Aorta (tissue), 5 donors: ENCODE measurements at regions not wholly inside any gene's neighbourhood (a gene's known extent, or its start where the extent isn't known, plus 50 kb on each side); places are given as distances from the start of the nearest gene placed in this dataset.

Experiments used
- ATAC-seq: fragments of 200-7000 bp; cut with Tn5 transposase; one replicate; pipeline ENCODE4 v1.9.1; 2022; ENCODE audit warnings: moderate library complexity; ENCODE audit not compliant: low FRiP score
- DNase-seq, 2 donors: peaks; one replicate each; pipeline ENCODE4 v3.0.0-alpha.2; 2020
- H3K27ac ChIP-seq, 2 donors: one replicate each; pipeline ENCODE4 v1.5.1; 2013; ENCODE audit warnings: low read length in 2 of 2, mild to moderate bottlenecking in 2 of 2, moderate library complexity in 2 of 2, control low read depth in 1 of 2, inconsistent platforms in 1 of 2, low read depth in 1 of 2
- H3K27me3 ChIP-seq, 2 donors: one replicate each; pipeline ENCODE4 v1.6.1; 2013; ENCODE audit warnings: control low read depth in 1 of 2, low read length in 1 of 2, mild to moderate bottlenecking in 1 of 2, moderate library complexity in 1 of 2; ENCODE audit not compliant: insufficient read depth in 2 of 2, control insufficient read depth in 1 of 2
- H3K36me3 ChIP-seq, 2 donors: one replicate each; pipeline ENCODE4 v1.6.1; 2013; ENCODE audit warnings: control low read depth in 1 of 2, low read length in 1 of 2, mild to moderate bottlenecking in 1 of 2; ENCODE audit not compliant: insufficient read depth in 2 of 2, control insufficient read depth in 1 of 2
- H3K4me1 ChIP-seq, 2 donors: one replicate each; pipeline ENCODE4 v1.6.1; 2013; ENCODE audit warnings: low read length in 2 of 2, control low read depth in 1 of 2, mild to moderate bottlenecking in 1 of 2, moderate library complexity in 1 of 2; ENCODE audit not compliant: insufficient read depth in 2 of 2, control insufficient read depth in 1 of 2
- H3K4me3 ChIP-seq, 2 donors: one replicate each; pipeline ENCODE4 v1.5.1; 2013; ENCODE audit warnings: low read length in 2 of 2, control low read depth in 1 of 2, mild to moderate bottlenecking in 1 of 2
- H3K9me3 ChIP-seq: one replicate; pipeline ENCODE4 v1.6.1; 2013; ENCODE audit warnings: mild to moderate bottlenecking, low read length; ENCODE audit not compliant: control insufficient read depth
- WGBS, 2 donors: extraction: QIAGEN DNeasy Blood & Tissue Kit; methylation state at CpG; one replicate each; pipeline ENCODE4 v1.1.7; 2013; 5-methylcytosine and 5-hydroxymethylcytosine counted together
- intact Hi-C, 2 donors: fragments of 100-400 bp; cut with DNase I; formaldehyde crosslinking; loops; one replicate each; pipeline versions ENCODE4 v1.14.2 to v1.15.0; 2022
- donor health status: healthy with polysubstance abuse.
- donor health status: Bipolar disorder and iron deficiency.
- donor health status: DM: no; HTN: no; CAD: no.
- donor health status: DM: no; HTN: no; CAD: no.
- donor health status: DM: yes; HTN: yes; CAD: no.

DNA sequence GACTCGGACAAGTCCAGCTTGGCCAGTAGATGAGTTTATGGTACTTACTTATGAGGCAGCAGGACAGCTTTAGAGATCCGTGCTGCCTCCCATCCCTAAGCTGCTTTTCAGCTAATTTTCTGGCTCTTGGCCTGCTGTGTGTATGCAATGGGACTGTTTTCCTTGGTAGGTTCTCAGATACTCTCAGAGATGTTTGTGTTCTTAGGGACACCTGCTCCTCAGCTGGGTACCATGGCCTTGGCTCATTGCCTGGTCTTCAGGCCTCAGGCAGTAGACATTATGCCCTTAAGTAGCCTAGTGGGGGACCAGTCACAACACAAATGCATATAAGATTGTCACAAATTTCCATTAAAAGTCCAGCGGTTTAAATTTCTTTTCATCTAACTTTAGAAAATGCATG, 688.0 kb downstream of the PCDH7 start:
- Histone ChIP-seq H3K36me3 (no peaks in the 10 kb centered on the region), H3K4me3 (no peak overlapping the region), H3K4me1 (no peaks in the 10 kb centered on the region), H3K9me3 (no peaks in the 10 kb centered on the region), H3K27me3 (no peaks in the 10 kb centered on the region), H3K27ac (no peak overlapping the region)
- 56 to 61% methylated on average over 3 of the region's 3 CpGs for WGBS, 2 donors
- ATAC-seq (no peak), DNase-seq (no peak)
- intact Hi-C loops: no loop called here

DNA sequence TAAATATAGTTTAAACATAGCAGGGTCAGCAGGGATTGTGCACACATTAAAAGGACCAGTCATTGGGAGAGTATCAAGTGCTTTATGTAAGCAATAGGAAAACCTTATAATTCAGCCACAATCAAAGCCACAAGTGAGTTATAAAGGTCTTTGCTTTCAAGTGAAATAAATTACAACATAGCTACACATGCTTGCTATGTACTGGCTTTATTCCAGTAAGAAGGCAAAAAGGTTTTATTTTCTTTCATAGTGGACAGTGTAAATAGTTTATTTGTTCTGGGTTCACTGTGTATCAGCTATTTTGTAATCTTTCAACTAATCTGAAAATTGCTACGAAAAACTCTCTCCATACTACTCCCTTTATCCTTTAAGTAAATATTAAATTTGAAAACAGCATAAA, 691.4 kb downstream of the PCDH7 start:
- no peaks in the 10 kb centered on the region for H3K9me3 ChIP-seq
- no peaks in the 10 kb centered on the region for H3K36me3 ChIP-seq
- WGBS, 2 donors: 54 to 79% methylated on average over 1 of the region's 1 CpG
- no peaks in the 10 kb centered on the region for H3K4me1 ChIP-seq
- no peaks in the 10 kb centered on the region for H3K27me3 ChIP-seq
- ATAC-seq (no peak), DNase-seq (no peak)
- H3K4me3 ChIP-seq: no peak overlapping the region
- intact Hi-C loops: no loop called here
- no peak overlapping the region for H3K27ac ChIP-seq

DNA sequence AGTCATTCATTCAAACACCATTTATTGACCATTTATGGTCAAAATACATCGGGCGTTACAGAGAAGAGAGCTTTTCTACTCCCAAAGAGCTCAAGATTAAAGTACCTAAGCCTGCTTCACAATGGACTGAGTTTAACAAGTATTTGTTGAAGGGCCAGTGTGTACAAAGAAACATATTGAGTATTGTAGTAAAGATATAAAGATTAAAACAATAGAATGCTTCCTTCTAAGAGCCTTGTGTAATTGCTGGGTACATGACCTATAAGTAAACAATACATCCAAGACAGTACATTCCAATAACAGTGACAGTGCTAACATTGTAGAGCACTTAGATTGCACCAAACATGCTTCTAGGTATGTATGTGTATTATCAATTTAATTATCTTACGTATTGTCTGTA, 695.5 kb downstream of the PCDH7 start:
- Histone ChIP-seq H3K4me1 (no peaks in the 10 kb centered on the region), H3K9me3 (no peaks in the 10 kb centered on the region), H3K4me3 (no peak overlapping the region), H3K36me3 (no peaks in the 10 kb centered on the region), H3K27ac (no peak overlapping the region), H3K27me3 (no peaks in the 10 kb centered on the region)
- ATAC-seq (no peak), DNase-seq (no peak)
- intact Hi-C loops: no loop called here
- WGBS, 2 donors: 94 to 95% methylated on average over 3 of the region's 3 CpGs

DNA sequence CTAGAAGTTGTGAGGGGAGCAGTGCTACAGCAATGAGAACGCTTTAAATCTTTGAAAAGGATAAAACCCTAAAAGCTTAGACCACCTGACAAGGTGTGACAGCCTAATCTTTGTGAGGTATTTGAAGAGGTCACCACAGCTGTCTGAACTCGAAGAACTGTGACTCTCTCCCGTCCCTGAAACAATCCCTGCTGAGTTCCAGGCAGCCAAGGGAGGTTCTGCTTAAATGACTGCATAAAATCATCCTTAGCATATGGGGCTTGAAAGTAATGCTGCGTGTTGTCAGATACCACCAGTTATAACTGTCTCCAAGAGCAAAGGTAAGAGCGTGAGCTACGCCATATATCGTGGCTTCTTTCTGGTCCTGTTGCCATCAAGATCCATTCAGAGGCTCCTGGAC, 696.3 kb downstream of the PCDH7 start:
- intact Hi-C loops: no loop called here
- no peaks in the 10 kb centered on the region for H3K4me1 ChIP-seq
- H3K27me3 ChIP-seq: no peaks in the 10 kb centered on the region
- peak; percentile 15 for ATAC-seq
- no peaks in the 10 kb centered on the region for H3K9me3 ChIP-seq
- no peak for DNase-seq
- H3K36me3 ChIP-seq: no peaks in the 10 kb centered on the region
- 82 to 83% methylated on average over 7 of the region's 7 CpGs for WGBS, 2 donors
- no peak overlapping the region for H3K4me3 ChIP-seq
- no peak overlapping the region for H3K27ac ChIP-seq

DNA sequence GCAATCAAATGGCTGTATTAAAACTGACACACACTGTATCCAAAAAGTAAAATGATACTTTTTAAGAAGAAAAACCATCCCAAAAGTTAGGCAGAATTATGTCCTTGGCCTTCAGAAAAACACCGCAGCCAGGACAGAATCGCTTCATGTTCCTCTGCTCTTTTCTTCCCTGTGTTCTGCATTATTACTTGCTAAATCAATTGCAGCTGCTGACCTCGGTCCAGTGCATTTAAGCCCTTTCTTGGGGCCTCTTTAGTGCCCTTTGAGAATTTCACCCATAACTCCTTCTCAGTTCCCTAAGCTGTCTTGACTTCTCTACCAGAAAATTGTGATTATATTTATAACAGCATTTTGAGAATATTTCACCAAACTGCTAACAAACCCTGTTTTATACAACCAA, 696.9 kb downstream of the PCDH7 start:
- no peaks in the 10 kb centered on the region for H3K9me3 ChIP-seq
- no peaks in the 10 kb centered on the region for H3K4me1 ChIP-seq
- 35 to 62% methylated on average over 3 of the region's 3 CpGs for WGBS, 2 donors
- H3K36me3 ChIP-seq: no peaks in the 10 kb centered on the region
- intact Hi-C loops: no loop called here
- H3K27ac ChIP-seq: no peak overlapping the region
- no peaks in the 10 kb centered on the region for H3K27me3 ChIP-seq
- DNase-seq (no peak), ATAC-seq (no peak)
- H3K4me3 ChIP-seq: no peak overlapping the region

DNA sequence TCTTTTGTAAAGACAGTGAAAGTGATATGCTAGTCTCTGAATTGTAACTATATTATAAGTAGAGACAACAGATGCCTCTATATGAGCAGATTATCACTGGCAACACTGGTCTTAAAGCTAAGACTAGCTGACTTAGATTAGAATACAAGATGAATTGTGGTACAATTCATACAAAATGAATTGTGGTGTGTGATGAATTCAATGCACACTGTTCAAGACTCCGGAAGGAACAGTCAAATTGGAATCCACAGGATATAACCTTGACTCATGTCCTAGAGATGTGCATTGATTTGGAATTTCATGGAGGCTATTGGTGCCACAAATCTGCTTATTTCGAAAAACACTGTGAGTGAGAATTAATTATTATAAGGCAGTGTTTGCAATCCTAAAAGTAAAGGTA, 701.8 kb downstream of the PCDH7 start:
- no peaks in the 10 kb centered on the region for H3K27me3 ChIP-seq
- WGBS, 2 donors: 87 to 90% methylated on average over 2 of the region's 2 CpGs
- H3K4me1 ChIP-seq: no peaks in the 10 kb centered on the region
- no peak overlapping the region for H3K27ac ChIP-seq
- no peaks in the 10 kb centered on the region for H3K36me3 ChIP-seq
- intact Hi-C loops: no loop called here
- no peak overlapping the region for H3K4me3 ChIP-seq
- ATAC-seq (no peak), DNase-seq (no peak)
- no peaks in the 10 kb centered on the region for H3K9me3 ChIP-seq

DNA sequence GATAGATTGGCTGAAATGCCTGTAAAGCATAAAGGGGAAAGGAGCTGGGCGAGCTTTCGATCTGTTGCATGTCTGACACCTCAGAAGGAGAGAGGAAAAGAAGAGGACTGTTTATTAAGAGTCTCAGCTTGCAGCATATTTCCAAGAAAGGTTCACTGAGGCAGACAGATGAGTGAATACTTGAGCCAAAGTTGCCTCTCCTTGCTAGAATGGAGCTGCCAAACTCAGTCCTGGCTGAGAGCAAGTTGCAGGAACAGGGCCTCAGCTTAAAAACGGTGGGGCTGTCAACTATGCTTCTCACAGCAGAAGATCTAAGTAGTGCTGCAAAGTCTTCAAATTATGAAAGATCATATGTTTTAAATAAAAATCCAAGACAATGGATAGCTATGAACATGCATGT, 707.5 kb downstream of the PCDH7 start:
- Histone ChIP-seq H3K27me3 (no peaks in the 10 kb centered on the region), H3K27ac (no peak overlapping the region), H3K36me3 (no peaks in the 10 kb centered on the region), H3K4me1 (no peaks in the 10 kb centered on the region), H3K9me3 (no peaks in the 10 kb centered on the region), H3K4me3 (no peak overlapping the region)
- no peak for ATAC-seq
- DNase-seq: no peak
- 62 to 67% methylated on average over 3 of the region's 3 CpGs for WGBS, 2 donors
- intact Hi-C loops: no loop called here

DNA sequence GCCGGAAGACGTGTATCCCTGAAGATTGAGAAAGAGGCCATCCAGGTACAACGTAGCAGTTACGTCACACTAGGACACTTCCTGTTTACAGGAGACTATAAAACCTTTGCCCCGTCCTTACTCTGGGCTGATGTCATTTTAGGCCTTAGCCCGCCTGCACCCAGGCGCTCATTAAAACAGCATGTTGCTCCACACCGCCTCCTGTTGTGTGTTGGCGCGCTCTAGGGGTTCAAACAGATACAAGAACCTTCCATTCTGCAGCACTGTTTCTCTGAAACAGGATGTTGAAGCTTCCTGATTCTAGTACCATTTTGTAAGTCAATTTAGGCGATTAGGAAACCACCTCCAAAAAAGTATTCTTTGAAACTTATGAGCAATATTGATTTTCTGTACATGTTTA, 722.1 kb downstream of the PCDH7 start:
- H3K9me3 ChIP-seq: no peaks in the 10 kb centered on the region
- no peak overlapping the region for H3K27ac ChIP-seq
- DNase-seq (no peak), ATAC-seq (no peak)
- intact Hi-C loops: no loop called here
- no peaks in the 10 kb centered on the region for H3K27me3 ChIP-seq
- no peaks in the 10 kb centered on the region for H3K4me1 ChIP-seq
- H3K36me3 ChIP-seq: no peaks in the 10 kb centered on the region
- 86% methylated on average over 11 of the region's 11 CpGs for WGBS, 2 donors
- no peak overlapping the region for H3K4me3 ChIP-seq

DNA sequence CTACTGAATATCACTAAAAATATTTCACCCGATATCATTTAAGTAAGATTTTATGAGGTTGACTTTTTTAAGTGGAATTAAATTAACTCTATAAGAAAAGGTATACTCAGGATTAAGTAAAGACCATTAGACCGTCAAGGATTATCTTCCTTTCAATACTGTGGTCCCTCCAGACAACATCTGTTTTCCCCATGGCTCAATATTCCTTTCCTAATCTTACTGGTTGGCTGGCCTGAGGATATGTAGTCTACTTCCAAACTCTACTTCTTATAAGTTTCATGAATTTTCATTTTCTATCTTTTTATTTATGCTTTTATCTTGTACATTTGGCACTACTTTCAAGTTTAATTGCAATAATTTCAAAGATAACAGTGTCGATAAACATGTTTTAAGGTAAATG, 725.4 kb downstream of the PCDH7 start:
- no peak overlapping the region for H3K27ac ChIP-seq
- no peaks in the 10 kb centered on the region for H3K4me1 ChIP-seq
- no peak for ATAC-seq
- no peaks in the 10 kb centered on the region for H3K27me3 ChIP-seq
- intact Hi-C loops: no loop called here
- no peak for DNase-seq
- 92% methylated on average over 3 of the region's 3 CpGs for WGBS, 2 donors
- H3K9me3 ChIP-seq: no peaks in the 10 kb centered on the region
- no peak overlapping the region for H3K4me3 ChIP-seq
- no peaks in the 10 kb centered on the region for H3K36me3 ChIP-seq

DNA sequence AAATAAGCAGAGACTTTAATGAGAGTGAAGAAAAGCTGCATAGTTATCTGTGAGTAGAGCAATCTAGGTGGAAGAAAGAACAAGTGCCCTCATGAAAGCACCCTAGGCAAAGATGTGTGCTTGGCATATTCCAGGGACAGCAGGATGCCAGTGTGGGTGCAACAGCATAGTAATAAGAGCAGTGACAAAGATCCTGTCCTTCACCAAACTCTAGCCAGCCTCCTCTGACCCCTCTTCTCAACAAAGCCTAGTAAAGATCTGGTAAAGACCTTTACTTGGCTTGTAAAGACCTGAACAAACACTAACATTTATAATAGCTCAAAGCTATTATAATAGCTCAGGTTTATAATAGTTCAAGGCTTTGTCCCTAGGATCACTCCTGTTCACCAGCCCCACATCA, 735.4 kb downstream of the PCDH7 start:
- Histone ChIP-seq H3K9me3 (no peaks in the 10 kb centered on the region), H3K27me3 (no peaks in the 10 kb centered on the region), H3K4me3 (no peak overlapping the region), H3K27ac (no peak overlapping the region), H3K4me1 (no peaks in the 10 kb centered on the region), H3K36me3 (no peaks in the 10 kb centered on the region)
- DNase-seq: no peak
- intact Hi-C loops: no loop called here
- ATAC-seq: no peak
